Hepatocyte (in vitro differentiated cells): ENCODE measurements at regions not wholly inside any gene's neighbourhood (a gene's known extent, or its start where the extent isn't known, plus 50 kb on each side); places are given as distances from the start of the nearest gene placed in this dataset.
A peak's percentile ranks its signal among the peaks of the same experiment; 100 is the strongest.

Source experiments
- DNase-seq: peaks from one replicate; pipeline ENCODE4 v3.0.0-alpha.2; 2016; ENCODE audit warnings: low spot score
- H2AFZ ChIP-seq: fragments of 200-600 bp; sonication (generic); 2 replicates; pipeline ENCODE4 v1.6.0; 2016; ENCODE audit warnings: antibody characterized with exemption, mild to moderate bottlenecking
- H3K27ac ChIP-seq: fragments of 200-600 bp; sonication (generic); 2 replicates; pipeline ENCODE4 v1.5.1; 2016; ENCODE audit warnings: mild to moderate bottlenecking
- H3K27me3 ChIP-seq: fragments of 200-600 bp; sonication (generic); 2 replicates; pipeline ENCODE4 v1.6.1; 2016
- H3K36me3 ChIP-seq: fragments of 200-600 bp; sonication (generic); replicated peaks from 2 replicates; pipeline ENCODE4 v1.5.1; 2016; ENCODE audit warnings: low read depth; ENCODE audit not compliant: insufficient read depth
- H3K4me1 ChIP-seq: fragments of 200-600 bp; sonication (generic); 2 replicates; pipeline ENCODE4 v1.5.1; 2016; ENCODE audit warnings: mild to moderate bottlenecking, moderate library complexity; ENCODE audit not compliant: insufficient read depth
- H3K4me2 ChIP-seq: fragments of 200-600 bp; sonication (generic); 2 replicates; pipeline ENCODE4 v1.6.0; 2016
- H3K4me3 ChIP-seq: fragments of 200-600 bp; sonication (generic); 2 replicates; pipeline ENCODE4 v1.5.1; 2016; ENCODE audit warnings: mild to moderate bottlenecking
- H3K79me2 ChIP-seq: fragments of 200-600 bp; sonication (generic); 2 replicates; pipeline ENCODE4 v1.6.0; 2017; ENCODE audit warnings: mild to moderate bottlenecking
- H3K9me2 ChIP-seq: fragments of 200-600 bp; sonication (generic); replicated peaks from 2 replicates; pipeline ENCODE4 v1.6.0; 2017; ENCODE audit warnings: mild to moderate bottlenecking; ENCODE audit not compliant: insufficient read depth
- H3K9me3 ChIP-seq: fragments of 200-600 bp; sonication (generic); 2 replicates; pipeline ENCODE4 v1.5.1; 2016; ENCODE audit warnings: low read depth, mild to moderate bottlenecking
- H4K20me1 ChIP-seq: fragments of 200-600 bp; sonication (generic); 2 replicates; pipeline ENCODE4 v1.6.0; 2016; ENCODE audit warnings: mild to moderate bottlenecking; ENCODE audit not compliant: insufficient read depth, poor library complexity, severe bottlenecking
- CTCF ChIP-seq: fragments of 200-600 bp; sonication (generic); IDR thresholded peaks from 2 replicates; pipeline ENCODE4 v1.5.1; 2016; ENCODE audit warnings: antibody characterized with exemption, mild to moderate bottlenecking; ENCODE audit not compliant: poor library complexity
- EZH2 ChIP-seq: fragments of 200-600 bp; sonication (generic); IDR thresholded peaks from 2 replicates; pipeline ENCODE4 v1.6.1; 2016; ENCODE audit warnings: antibody characterized with exemption, mild to moderate bottlenecking, borderline replicate concordance
- EZH2phosphoT487 ChIP-seq: fragments of 200-600 bp; sonication (generic); IDR thresholded peaks from one replicate; pipeline ENCODE4 v1.6.1; 2018; ENCODE audit warnings: antibody characterized with exemption, mild to moderate bottlenecking, low read depth, moderate library complexity; ENCODE audit not compliant: unreplicated experiment, severe bottlenecking
- WGBS: methylation state at CpG from one replicate; pipeline ENCODE4 v1.1.6; 2016; ENCODE audit warnings: low lambda C conversion rate; ENCODE audit errors: missing lambda C conversion rate; 5-methylcytosine and 5-hydroxymethylcytosine counted together

GRCh38 chr20:21826976-21827375, 121.5 kb downstream of the PAX1 start:
- H4K20me1 ChIP-seq, result no peaks in the 10 kb centered on the region
- no peak overlapping the region for H3K27ac ChIP-seq
- H3K27me3 ChIP-seq, result no peaks in the 10 kb centered on the region
- peaks cover 4% of the 10 kb centered on the region for H3K4me1 ChIP-seq
- DNase-seq, result no peak
- no peak overlapping the region for H3K4me3 ChIP-seq
- H3K4me2 ChIP-seq, result peak overlapping the region; percentile 49
- TF ChIP-seq EZH2phosphoT487 (no peak), CTCF (no peak), EZH2 (no peak)
- 15% methylated on average over 9 of the region's 9 CpGs for WGBS
- H3K36me3 ChIP-seq, result no peaks in the 10 kb centered on the region
- no peaks in the 10 kb centered on the region for H3K9me3 ChIP-seq
- H2AFZ ChIP-seq, result no peak overlapping the region
- H3K79me2 ChIP-seq, result no peaks in the 10 kb centered on the region
- H3K9me2 ChIP-seq, result no peaks in the 10 kb centered on the region

DNA sequence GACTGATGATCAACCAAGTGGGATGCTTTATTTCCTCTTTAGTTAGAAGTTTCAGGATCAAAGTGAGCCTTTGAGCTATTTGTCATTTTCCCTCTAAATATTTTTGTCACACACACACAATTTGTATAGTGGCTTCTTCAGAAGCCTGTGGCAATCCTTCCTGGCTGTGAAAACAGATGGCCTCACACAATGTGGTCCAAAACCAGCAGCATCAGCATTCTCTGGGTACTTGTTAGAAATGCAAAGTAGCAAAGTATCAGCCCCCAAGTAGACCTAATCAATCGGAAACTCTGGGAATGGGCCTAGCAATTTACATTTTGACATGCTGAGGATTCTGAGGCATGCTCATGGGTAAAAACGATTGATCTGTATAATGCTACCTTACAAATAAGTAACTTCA, 115.9 kb downstream of the PAX1 start:
- 60% methylated on average over 2 of the region's 2 CpGs for WGBS
- H4K20me1 ChIP-seq, result no peaks in the 10 kb centered on the region
- H3K4me1 ChIP-seq, result no peaks in the 10 kb centered on the region
- no peak overlapping the region for H2AFZ ChIP-seq
- no peak for DNase-seq
- H3K4me3 ChIP-seq, result no peak overlapping the region
- TF ChIP-seq EZH2phosphoT487, result no peak
- TF ChIP-seq CTCF, result no peak
- no peak for TF ChIP-seq EZH2
- H3K27ac ChIP-seq, result no peak overlapping the region
- no peak overlapping the region for H3K4me2 ChIP-seq
- H3K79me2 ChIP-seq, result no peaks in the 10 kb centered on the region
- H3K27me3 ChIP-seq, result no peaks in the 10 kb centered on the region
- H3K9me3 ChIP-seq, result no peaks in the 10 kb centered on the region
- no peaks in the 10 kb centered on the region for H3K36me3 ChIP-seq
- no peaks in the 10 kb centered on the region for H3K9me2 ChIP-seq

DNA sequence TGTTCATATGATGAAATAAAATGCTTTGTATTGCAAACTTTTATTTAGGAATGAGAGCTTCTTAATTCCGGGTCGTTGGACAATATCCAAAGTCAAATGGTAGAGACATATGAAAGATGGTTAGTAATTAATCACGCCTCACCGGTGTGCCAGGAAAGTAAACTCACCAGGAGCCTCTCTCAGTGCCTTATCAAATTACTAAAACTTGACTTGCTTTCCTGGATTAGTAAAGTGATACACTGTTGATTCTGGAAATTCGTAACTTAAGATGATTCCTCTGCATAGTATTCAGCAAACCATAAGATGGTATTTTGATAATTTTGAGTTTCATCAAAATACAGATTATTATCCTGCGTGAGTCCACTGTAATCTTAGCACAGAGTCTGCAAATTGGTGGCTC, 115.2 kb downstream of the PAX1 start:
- no peak overlapping the region for H3K27ac ChIP-seq
- DNase-seq, result no peak
- WGBS, result 55% methylated on average over 6 of the region's 6 CpGs
- no peaks in the 10 kb centered on the region for H3K4me1 ChIP-seq
- H2AFZ ChIP-seq, result no peak overlapping the region
- no peaks in the 10 kb centered on the region for H3K9me2 ChIP-seq
- TF ChIP-seq EZH2 (no peak), EZH2phosphoT487 (no peak), CTCF (no peak)
- H3K79me2 ChIP-seq, result no peaks in the 10 kb centered on the region
- no peaks in the 10 kb centered on the region for H3K9me3 ChIP-seq
- H3K27me3 ChIP-seq, result no peaks in the 10 kb centered on the region
- H3K36me3 ChIP-seq, result no peaks in the 10 kb centered on the region
- no peaks in the 10 kb centered on the region for H4K20me1 ChIP-seq
- no peak overlapping the region for H3K4me3 ChIP-seq
- H3K4me2 ChIP-seq, result no peak overlapping the region

DNA sequence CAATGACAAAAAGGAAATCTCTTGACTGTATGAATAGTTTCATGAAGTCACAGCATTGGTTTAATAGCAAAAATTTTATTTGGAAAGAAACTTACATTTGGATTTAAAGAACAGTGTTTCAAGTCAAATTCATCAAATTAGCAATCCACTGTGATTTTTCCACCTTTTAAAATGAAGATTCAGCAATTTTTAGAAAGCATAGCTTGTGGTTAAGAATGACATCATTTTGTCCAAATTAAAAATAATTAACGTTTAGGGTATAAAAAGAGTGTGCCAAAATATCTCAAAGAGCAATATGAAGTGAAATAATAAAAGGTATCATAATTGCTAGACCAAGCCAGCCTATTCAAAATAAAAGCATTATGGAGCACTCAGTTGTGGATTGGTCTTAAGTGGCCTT, 114.6 kb downstream of the PAX1 start:
- no peaks in the 10 kb centered on the region for H3K9me2 ChIP-seq
- no peak overlapping the region for H2AFZ ChIP-seq
- 88% methylated on average over 1 of the region's 1 CpG for WGBS
- no peak overlapping the region for H3K4me3 ChIP-seq
- no peak for DNase-seq
- H3K27ac ChIP-seq, result no peak overlapping the region
- no peak overlapping the region for H3K4me2 ChIP-seq
- H4K20me1 ChIP-seq, result no peaks in the 10 kb centered on the region
- no peaks in the 10 kb centered on the region for H3K36me3 ChIP-seq
- H3K79me2 ChIP-seq, result no peaks in the 10 kb centered on the region
- no peak for TF ChIP-seq EZH2phosphoT487
- TF ChIP-seq EZH2, result no peak
- no peak for TF ChIP-seq CTCF
- no peaks in the 10 kb centered on the region for H3K4me1 ChIP-seq
- no peaks in the 10 kb centered on the region for H3K27me3 ChIP-seq
- no peaks in the 10 kb centered on the region for H3K9me3 ChIP-seq
